HCT116 (cell line): ENCODE measurements at regions not wholly inside any gene's neighbourhood (a gene's known extent, or its start where the extent isn't known, plus 50 kb on each side); places are given as distances from the start of the nearest gene placed in this dataset.

Source experiments
- CEBPB ChIP-seq: IDR thresholded peaks from 2 replicates; pipeline ENCODE4 v1.6.1; 2012; ENCODE audit warnings: low read depth
- EGR1 ChIP-seq: IDR thresholded peaks from 2 replicates; pipeline ENCODE4 v1.6.1; 2012; ENCODE audit warnings: low read depth
- EZH2 ChIP-seq: fragments of 200-600 bp; sonication (generic); IDR thresholded peaks from 2 replicates; pipeline ENCODE4 v1.6.1; 2017; ENCODE audit warnings: antibody characterized with exemption, mixed run types
- EZH2phosphoT487 ChIP-seq: fragments of 200-600 bp; IDR thresholded peaks from 2 replicates; pipeline ENCODE4 v1.6.1; 2018; ENCODE audit warnings: antibody characterized with exemption, borderline replicate concordance
- JUND ChIP-seq: IDR thresholded peaks from 2 replicates; pipeline ENCODE4 v1.6.1; 2012
- MAX ChIP-seq: IDR thresholded peaks from 2 replicates; pipeline ENCODE4 v1.6.1; 2012
- POLR2A ChIP-seq: IDR thresholded peaks from 2 replicates; pipeline ENCODE4 v1.7.0; 2011; ENCODE audit warnings: borderline replicate concordance; ENCODE audit not compliant: insufficient read depth, insufficient read length; ENCODE audit errors: extremely low read depth
- POLR2AphosphoS5 ChIP-seq: IDR thresholded peaks from 2 replicates; pipeline ENCODE4 v1.6.1; 2011; ENCODE audit warnings: mild to moderate bottlenecking, low read depth, low read length, moderate library complexity
- RAD21 ChIP-seq: IDR thresholded peaks from 2 replicates; pipeline ENCODE4 v1.6.1; 2012; ENCODE audit warnings: low read depth, mild to moderate bottlenecking
- SIN3A ChIP-seq: IDR thresholded peaks from 2 replicates; pipeline ENCODE4 v1.6.1; 2012; ENCODE audit warnings: low read depth
- SRF ChIP-seq: IDR thresholded peaks from 2 replicates; pipeline ENCODE4 v1.6.1; 2012; ENCODE audit warnings: low read depth
- TCF7L2 ChIP-seq: IDR thresholded peaks from 2 replicates; pipeline ENCODE4 v1.7.0; 2011; ENCODE audit warnings: borderline replicate concordance, inconsistent platforms; ENCODE audit not compliant: insufficient read depth, insufficient read length; ENCODE audit errors: extremely low read depth
- TF ChIP-seq, protein P1 (sequence below): IDR thresholded peaks from 2 replicates; pipeline ENCODE4 v1.6.1; 2012; ENCODE audit warnings: low read depth
- TF ChIP-seq, protein P2 (sequence below), 3 experiments: fragments of 200-600 bp in 1 of 3; sonication (generic) in 1 of 3; IDR thresholded peaks in 2 of 3; conservative IDR thresholded peaks in 1 of 3; 2 replicates each; pipeline ENCODE4 v1.5.1; 2012 to 2017; ENCODE audit warnings: low read depth in 2 of 3, low read length in 2 of 3, antibody characterized with exemption in 1 of 3, borderline replicate concordance in 1 of 3, control low read depth in 1 of 3, mild to moderate bottlenecking in 1 of 3, mixed read lengths in 1 of 3, mixed run types in 1 of 3, moderate library complexity in 1 of 3; ENCODE audit not compliant: insufficient read depth in 1 of 3

- TF ChIP-seq, protein P1, sequence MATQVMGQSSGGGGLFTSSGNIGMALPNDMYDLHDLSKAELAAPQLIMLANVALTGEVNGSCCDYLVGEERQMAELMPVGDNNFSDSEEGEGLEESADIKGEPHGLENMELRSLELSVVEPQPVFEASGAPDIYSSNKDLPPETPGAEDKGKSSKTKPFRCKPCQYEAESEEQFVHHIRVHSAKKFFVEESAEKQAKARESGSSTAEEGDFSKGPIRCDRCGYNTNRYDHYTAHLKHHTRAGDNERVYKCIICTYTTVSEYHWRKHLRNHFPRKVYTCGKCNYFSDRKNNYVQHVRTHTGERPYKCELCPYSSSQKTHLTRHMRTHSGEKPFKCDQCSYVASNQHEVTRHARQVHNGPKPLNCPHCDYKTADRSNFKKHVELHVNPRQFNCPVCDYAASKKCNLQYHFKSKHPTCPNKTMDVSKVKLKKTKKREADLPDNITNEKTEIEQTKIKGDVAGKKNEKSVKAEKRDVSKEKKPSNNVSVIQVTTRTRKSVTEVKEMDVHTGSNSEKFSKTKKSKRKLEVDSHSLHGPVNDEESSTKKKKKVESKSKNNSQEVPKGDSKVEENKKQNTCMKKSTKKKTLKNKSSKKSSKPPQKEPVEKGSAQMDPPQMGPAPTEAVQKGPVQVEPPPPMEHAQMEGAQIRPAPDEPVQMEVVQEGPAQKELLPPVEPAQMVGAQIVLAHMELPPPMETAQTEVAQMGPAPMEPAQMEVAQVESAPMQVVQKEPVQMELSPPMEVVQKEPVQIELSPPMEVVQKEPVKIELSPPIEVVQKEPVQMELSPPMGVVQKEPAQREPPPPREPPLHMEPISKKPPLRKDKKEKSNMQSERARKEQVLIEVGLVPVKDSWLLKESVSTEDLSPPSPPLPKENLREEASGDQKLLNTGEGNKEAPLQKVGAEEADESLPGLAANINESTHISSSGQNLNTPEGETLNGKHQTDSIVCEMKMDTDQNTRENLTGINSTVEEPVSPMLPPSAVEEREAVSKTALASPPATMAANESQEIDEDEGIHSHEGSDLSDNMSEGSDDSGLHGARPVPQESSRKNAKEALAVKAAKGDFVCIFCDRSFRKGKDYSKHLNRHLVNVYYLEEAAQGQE: no peak
- no peak for TF ChIP-seq TCF7L2
- no peak for TF ChIP-seq JUND
- TF ChIP-seq, protein P2, sequence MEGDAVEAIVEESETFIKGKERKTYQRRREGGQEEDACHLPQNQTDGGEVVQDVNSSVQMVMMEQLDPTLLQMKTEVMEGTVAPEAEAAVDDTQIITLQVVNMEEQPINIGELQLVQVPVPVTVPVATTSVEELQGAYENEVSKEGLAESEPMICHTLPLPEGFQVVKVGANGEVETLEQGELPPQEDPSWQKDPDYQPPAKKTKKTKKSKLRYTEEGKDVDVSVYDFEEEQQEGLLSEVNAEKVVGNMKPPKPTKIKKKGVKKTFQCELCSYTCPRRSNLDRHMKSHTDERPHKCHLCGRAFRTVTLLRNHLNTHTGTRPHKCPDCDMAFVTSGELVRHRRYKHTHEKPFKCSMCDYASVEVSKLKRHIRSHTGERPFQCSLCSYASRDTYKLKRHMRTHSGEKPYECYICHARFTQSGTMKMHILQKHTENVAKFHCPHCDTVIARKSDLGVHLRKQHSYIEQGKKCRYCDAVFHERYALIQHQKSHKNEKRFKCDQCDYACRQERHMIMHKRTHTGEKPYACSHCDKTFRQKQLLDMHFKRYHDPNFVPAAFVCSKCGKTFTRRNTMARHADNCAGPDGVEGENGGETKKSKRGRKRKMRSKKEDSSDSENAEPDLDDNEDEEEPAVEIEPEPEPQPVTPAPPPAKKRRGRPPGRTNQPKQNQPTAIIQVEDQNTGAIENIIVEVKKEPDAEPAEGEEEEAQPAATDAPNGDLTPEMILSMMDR (IDR thresholded peaks at IDR 0.05 in 2 of 3, conservative IDR thresholded peaks at IDR 0.05 in 1 of 3; ENCODE audit: borderline replicate concordance in 1 of 3, insufficient read depth in 1 of 3, low read depth in 2 of 3, low read length in 2 of 3): no peak
- no peak for TF ChIP-seq EZH2phosphoT487
- TF ChIP-seq POLR2A: no peak
- no peak for TF ChIP-seq EZH2
- TF ChIP-seq RAD21: no peak
- no peak for TF ChIP-seq POLR2AphosphoS5
- no peak for TF ChIP-seq SRF
- no peak for TF ChIP-seq CEBPB
- no peak for TF ChIP-seq MAX
- no peak for TF ChIP-seq EGR1
- TF ChIP-seq SIN3A: no peak
These were observed 56.8 kb upstream of the INSYN1 start for GRCh38 chr15:73809728-73810501.
